ENCODE measurements at regions not wholly inside any gene's neighbourhood (a gene's known extent, or its start where the extent isn't known, plus 50 kb on each side); places are given as distances from the start of the nearest gene placed in this dataset.
"Not testable (repeated sequence)": the region's sequence is repeated elsewhere in the genome, so short reads cannot be mapped to it uniquely, and the experiment has no call there.

DNA sequence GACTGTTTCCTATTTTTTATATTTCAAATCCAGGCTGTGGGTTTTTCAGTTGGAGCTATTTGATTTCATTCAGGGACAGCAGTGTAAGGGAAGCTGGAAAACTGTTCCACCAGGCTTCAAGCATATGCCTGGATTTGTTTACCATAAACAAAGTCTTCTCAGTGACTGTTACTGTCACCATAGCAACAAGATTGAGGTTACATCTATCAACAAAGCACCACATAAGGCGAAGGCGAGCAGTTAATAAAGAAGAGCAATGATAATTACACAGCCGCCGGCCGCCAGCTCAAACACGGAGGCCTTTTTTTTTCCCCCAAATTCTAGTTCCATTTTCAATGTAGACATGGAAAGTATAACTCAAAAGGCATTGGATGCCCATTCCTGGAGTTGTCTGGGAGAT lies 553.7 kb upstream of the SYT4 start:
- Histone ChIP-seq H3K36me3 (ENCODE audit: control insufficient read depth in 5 of 5, insufficient read depth in 5 of 5, low read length in 5 of 5) (no peaks in the 10 kb centered on the region), H3K27me3 (ENCODE audit: control insufficient read depth in 5 of 5, insufficient read depth in 4 of 5, low read length in 5 of 5) (no peaks in the 10 kb centered on the region), H3K9me3 (ENCODE audit: control insufficient read depth in 5 of 5, low read length in 5 of 5) (no peaks in the 10 kb centered on the region), H3K27ac (ENCODE audit: low read depth, low read length) (no peak overlapping the region), H3K9ac (ENCODE audit: low read length in 5 of 5) (no peak overlapping the region), H3K4me1 (ENCODE audit: control insufficient read depth in 5 of 5, insufficient read depth in 5 of 5, low read length in 5 of 5) (no peaks in the 10 kb centered on the region), H3K4me3 (ENCODE audit: low read depth in 1 of 5, low read length in 5 of 5) (no peak overlapping the region)

DNA sequence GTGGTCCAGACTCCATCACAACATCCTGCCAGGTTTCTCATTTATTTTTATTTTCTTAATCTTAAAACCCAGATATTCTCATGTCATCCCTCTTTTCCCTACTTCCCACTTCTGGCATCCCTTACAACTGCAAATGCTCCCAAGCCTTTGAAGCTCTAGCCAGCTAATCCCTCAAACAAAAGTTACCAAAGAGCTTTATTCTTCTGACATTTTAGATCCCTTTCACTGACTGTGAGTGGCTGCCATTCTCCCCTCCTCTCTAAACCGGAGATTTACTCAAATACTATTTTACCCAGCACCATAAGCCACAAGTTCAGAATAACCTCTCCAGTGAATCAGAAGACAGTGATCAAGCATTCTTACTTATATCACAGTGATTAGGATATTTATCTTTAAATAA lies 569.0 kb upstream of the SYT4 start:
- no peak overlapping the region for H3K9ac ChIP-seq (ENCODE audit: low read length in 5 of 5)
- no peaks in the 10 kb centered on the region for H3K9me3 ChIP-seq (ENCODE audit: control insufficient read depth in 5 of 5, low read length in 5 of 5)
- H3K4me1 ChIP-seq (ENCODE audit: control insufficient read depth in 5 of 5, insufficient read depth in 5 of 5, low read length in 5 of 5), result peaks cover 0 to 15% (median 11%) of the 10 kb centered on the region in 5 donors
- H3K27ac ChIP-seq (ENCODE audit: low read depth, low read length), result no peak overlapping the region
- H3K36me3 ChIP-seq (ENCODE audit: control insufficient read depth in 5 of 5, insufficient read depth in 5 of 5, low read length in 5 of 5), result no peaks in the 10 kb centered on the region
- no peaks in the 10 kb centered on the region for H3K27me3 ChIP-seq (ENCODE audit: control insufficient read depth in 5 of 5, insufficient read depth in 4 of 5, low read length in 5 of 5)
- H3K4me3 ChIP-seq (ENCODE audit: low read depth in 1 of 5, low read length in 5 of 5), result no peak overlapping the region

DNA sequence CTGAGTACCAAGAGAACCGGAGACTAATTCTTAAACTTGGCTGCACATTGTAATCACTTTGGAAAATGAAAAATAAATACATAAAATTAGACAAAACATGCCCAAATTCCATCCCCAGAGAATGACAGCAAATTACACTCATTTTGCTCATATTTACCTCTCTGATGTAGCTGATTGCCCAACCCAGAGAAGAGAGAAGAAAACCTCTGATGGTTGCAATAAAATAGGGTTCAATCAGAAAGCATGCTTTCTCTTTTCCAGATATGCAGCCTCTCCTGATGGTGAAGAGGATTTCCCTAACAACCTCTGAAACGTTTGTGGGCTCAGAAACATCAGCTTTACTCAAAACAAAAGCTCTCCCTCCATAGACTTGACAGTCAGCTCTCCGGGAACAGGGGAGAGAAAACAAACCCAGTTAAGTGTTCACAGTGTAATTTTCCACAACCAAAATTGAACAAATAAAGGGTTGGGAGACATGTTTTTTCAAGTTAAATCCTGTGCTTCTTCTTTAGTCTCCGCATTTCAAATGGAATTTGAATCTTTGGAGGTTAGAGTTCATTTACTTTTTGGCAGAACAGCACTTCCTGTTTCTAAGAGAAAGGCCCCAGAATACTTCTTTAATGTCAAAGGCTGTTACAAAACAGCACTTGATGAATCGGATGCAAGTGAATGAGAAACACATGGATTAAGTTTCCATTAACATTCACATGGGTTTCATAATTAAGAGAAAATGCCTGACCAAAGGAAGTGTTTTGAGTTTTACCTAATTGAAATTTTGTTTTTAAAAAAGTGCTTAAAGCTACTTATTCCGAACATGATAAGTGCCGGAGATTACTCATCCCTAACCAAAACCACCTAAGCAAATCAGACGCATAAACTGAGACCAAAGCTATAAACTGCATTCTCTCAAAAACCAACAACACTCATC lies 570.1 kb upstream of the SYT4 start:
- Histone ChIP-seq H3K9ac (ENCODE audit: low read length in 5 of 5) (peak overlapping the region in 1 of 5 donors; percentile 62), H3K36me3 (ENCODE audit: control insufficient read depth in 5 of 5, insufficient read depth in 5 of 5, low read length in 5 of 5) (no peaks in the 10 kb centered on the region), H3K27ac (ENCODE audit: low read depth, low read length) (peak overlapping the region; percentile 73), H3K4me3 (ENCODE audit: low read depth in 1 of 5, low read length in 5 of 5) (peak overlapping the region in 2 of 5 donors; percentile 17 to 50), H3K4me1 (ENCODE audit: control insufficient read depth in 5 of 5, insufficient read depth in 5 of 5, low read length in 5 of 5) (peaks cover 0 to 15% (median 11%) of the 10 kb centered on the region in 5 donors), H3K9me3 (ENCODE audit: control insufficient read depth in 5 of 5, low read length in 5 of 5) (no peaks in the 10 kb centered on the region), H3K27me3 (ENCODE audit: control insufficient read depth in 5 of 5, insufficient read depth in 4 of 5, low read length in 5 of 5) (no peaks in the 10 kb centered on the region)

DNA sequence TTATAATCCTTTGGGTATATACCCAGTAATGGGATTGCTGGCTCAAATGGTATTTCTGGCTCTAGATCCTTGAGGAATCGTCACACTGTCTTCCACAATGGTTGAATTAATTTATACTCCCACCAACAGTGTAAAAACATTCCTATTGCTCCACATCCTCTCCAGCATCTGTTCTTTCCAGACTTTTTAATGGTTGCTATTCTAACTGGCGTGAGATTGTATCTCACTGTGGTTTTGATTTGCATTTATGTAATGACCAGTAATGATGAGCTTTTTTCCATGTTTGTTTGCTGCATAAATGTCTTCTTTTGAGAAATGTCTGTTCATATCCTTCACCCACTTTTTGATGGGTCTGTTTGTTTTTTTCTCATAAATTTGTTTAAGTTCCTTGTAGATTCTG lies 572.5 kb upstream of the SYT4 start:
- not testable (repeated sequence) for H3K27me3 ChIP-seq (ENCODE audit: control insufficient read depth in 5 of 5, insufficient read depth in 4 of 5, low read length in 5 of 5); H3K4me3 ChIP-seq (ENCODE audit: low read depth in 1 of 5, low read length in 5 of 5); H3K9ac ChIP-seq (ENCODE audit: low read length in 5 of 5); H3K36me3 ChIP-seq (ENCODE audit: control insufficient read depth in 5 of 5, insufficient read depth in 5 of 5, low read length in 5 of 5); H3K27ac ChIP-seq (ENCODE audit: low read depth, low read length); H3K9me3 ChIP-seq (ENCODE audit: control insufficient read depth in 5 of 5, low read length in 5 of 5)
- peaks cover 0 to 15% (median 11%) of the 10 kb centered on the region in 5 donors for H3K4me1 ChIP-seq (ENCODE audit: control insufficient read depth in 5 of 5, insufficient read depth in 5 of 5, low read length in 5 of 5)

DNA sequence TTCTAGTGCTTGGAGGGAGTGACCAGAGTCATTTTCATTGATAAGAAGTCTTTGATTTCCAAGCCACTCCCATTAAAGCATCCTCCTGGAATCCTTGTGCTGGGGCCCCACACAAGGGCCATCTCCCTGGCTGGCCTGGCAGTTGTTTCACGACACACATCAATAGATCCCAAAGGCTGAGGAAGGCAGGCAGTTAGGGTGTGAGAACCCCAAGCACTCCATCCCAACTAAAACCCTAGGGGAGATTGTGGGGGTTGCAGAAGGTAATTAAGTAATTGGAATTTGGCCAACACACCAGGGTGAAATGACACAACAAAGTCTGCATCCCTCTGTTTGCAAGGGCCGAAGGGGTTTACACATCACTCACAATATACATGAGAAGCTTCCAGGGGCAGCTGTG lies 578.1 kb upstream of the SYT4 start:
- no peak overlapping the region for H3K4me3 ChIP-seq (ENCODE audit: low read depth in 1 of 5, low read length in 5 of 5)
- H3K9ac ChIP-seq (ENCODE audit: low read length in 5 of 5), result no peak overlapping the region
- H3K27me3 ChIP-seq (ENCODE audit: control insufficient read depth in 5 of 5, insufficient read depth in 4 of 5, low read length in 5 of 5), result no peaks in the 10 kb centered on the region
- H3K36me3 ChIP-seq (ENCODE audit: control insufficient read depth in 5 of 5, insufficient read depth in 5 of 5, low read length in 5 of 5), result no peaks in the 10 kb centered on the region
- no peaks in the 10 kb centered on the region for H3K4me1 ChIP-seq (ENCODE audit: control insufficient read depth in 5 of 5, insufficient read depth in 5 of 5, low read length in 5 of 5)
- no peaks in the 10 kb centered on the region for H3K9me3 ChIP-seq (ENCODE audit: control insufficient read depth in 5 of 5, low read length in 5 of 5)
- H3K27ac ChIP-seq (ENCODE audit: low read depth, low read length), result no peak overlapping the region

DNA sequence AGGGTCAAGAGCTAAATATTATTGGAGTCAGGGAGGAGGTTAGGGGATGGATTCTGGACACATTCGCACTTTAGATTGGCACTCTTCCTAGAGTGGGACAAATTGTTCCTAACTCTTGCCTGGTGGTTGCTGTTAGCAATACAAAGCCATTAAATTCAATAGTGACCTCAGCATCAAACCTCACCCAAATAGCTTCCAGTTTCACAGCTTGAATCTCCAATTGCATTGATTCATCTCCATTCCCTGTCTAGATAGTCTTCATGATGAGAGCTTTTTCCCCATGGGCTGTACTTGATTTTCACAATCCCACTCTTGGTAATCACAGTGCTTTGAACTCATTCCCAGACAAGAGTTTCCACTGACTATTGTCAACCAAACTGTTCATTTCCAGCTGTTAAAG lies 585.9 kb upstream of the SYT4 start:
- Histone ChIP-seq H3K9me3 (ENCODE audit: control insufficient read depth in 5 of 5, low read length in 5 of 5) (no peaks in the 10 kb centered on the region), H3K4me1 (ENCODE audit: control insufficient read depth in 5 of 5, insufficient read depth in 5 of 5, low read length in 5 of 5) (peaks cover 0 to 16% (median 6%) of the 10 kb centered on the region in 5 donors), H3K4me3 (ENCODE audit: low read depth in 1 of 5, low read length in 5 of 5) (no peak overlapping the region), H3K36me3 (ENCODE audit: control insufficient read depth in 5 of 5, insufficient read depth in 5 of 5, low read length in 5 of 5) (no peaks in the 10 kb centered on the region), H3K27me3 (ENCODE audit: control insufficient read depth in 5 of 5, insufficient read depth in 4 of 5, low read length in 5 of 5) (no peaks in the 10 kb centered on the region), H3K9ac (ENCODE audit: low read length in 5 of 5) (no peak overlapping the region), H3K27ac (ENCODE audit: low read depth, low read length) (peak overlapping the region; percentile 5)

DNA sequence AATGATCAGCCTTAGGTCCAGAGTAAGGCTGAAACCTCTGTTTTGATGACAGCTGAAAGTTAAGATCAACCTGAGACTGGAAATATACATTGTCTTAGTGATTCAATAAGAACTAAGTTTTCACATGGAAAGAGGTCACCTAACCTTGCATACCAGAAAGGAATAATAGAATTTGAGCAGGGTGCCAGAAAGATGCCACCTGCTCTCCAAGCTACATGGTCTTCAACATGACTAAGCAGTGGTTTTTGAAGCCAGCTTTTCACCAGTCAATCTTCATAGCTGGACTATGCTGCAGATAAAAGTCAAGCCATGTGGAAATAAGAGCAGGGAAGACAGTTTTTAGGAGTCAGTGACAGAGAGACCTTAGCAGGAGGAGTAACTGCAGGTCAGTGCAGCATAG lies 589.4 kb upstream of the SYT4 start:
- Histone ChIP-seq H3K36me3 (ENCODE audit: control insufficient read depth in 5 of 5, insufficient read depth in 5 of 5, low read length in 5 of 5) (no peaks in the 10 kb centered on the region), H3K4me3 (ENCODE audit: low read depth in 1 of 5, low read length in 5 of 5) (no peak overlapping the region), H3K4me1 (ENCODE audit: control insufficient read depth in 5 of 5, insufficient read depth in 5 of 5, low read length in 5 of 5) (peaks cover 0 to 36% (median 14%) of the 10 kb centered on the region in 5 donors), H3K27ac (ENCODE audit: low read depth, low read length) (no peak overlapping the region), H3K27me3 (ENCODE audit: control insufficient read depth in 5 of 5, insufficient read depth in 4 of 5, low read length in 5 of 5) (no peaks in the 10 kb centered on the region), H3K9me3 (ENCODE audit: control insufficient read depth in 5 of 5, low read length in 5 of 5) (no peaks in the 10 kb centered on the region), H3K9ac (ENCODE audit: low read length in 5 of 5) (no peak overlapping the region)

DNA sequence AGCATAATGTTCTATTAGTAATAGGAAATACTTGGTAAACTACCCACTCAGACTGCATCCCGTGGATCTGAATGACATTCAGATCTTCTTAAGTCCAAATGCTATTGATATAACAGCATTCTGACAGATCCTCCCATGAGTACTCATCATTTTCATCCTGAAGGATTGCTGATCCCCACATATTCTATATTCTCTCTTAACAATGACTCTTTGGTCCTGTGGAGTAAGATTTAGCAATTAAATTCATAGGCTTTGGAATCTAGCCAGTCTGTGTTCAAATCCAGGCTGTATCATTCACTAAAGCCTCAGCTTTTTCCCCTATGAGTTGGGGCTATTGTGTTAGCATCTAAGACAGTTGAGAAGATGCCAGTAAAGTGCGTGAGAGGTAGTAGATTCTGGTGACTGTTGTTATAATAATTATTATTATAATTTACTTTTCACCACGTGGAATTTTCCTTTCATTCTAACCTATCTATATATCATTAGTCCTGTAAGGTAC lies 591.3 kb upstream of the SYT4 start:
- Histone ChIP-seq H3K36me3 (ENCODE audit: control insufficient read depth in 5 of 5, insufficient read depth in 5 of 5, low read length in 5 of 5) (no peaks in the 10 kb centered on the region), H3K27ac (ENCODE audit: low read depth, low read length) (no peak overlapping the region), H3K9me3 (ENCODE audit: control insufficient read depth in 5 of 5, low read length in 5 of 5) (no peaks in the 10 kb centered on the region), H3K27me3 (ENCODE audit: control insufficient read depth in 5 of 5, insufficient read depth in 4 of 5, low read length in 5 of 5) (no peaks in the 10 kb centered on the region), H3K4me1 (ENCODE audit: control insufficient read depth in 5 of 5, insufficient read depth in 5 of 5, low read length in 5 of 5) (peaks cover 0 to 24% (median 7%) of the 10 kb centered on the region in 5 donors), H3K4me3 (ENCODE audit: low read depth in 1 of 5, low read length in 5 of 5) (no peak overlapping the region), H3K9ac (ENCODE audit: low read length in 5 of 5) (no peak overlapping the region)

DNA sequence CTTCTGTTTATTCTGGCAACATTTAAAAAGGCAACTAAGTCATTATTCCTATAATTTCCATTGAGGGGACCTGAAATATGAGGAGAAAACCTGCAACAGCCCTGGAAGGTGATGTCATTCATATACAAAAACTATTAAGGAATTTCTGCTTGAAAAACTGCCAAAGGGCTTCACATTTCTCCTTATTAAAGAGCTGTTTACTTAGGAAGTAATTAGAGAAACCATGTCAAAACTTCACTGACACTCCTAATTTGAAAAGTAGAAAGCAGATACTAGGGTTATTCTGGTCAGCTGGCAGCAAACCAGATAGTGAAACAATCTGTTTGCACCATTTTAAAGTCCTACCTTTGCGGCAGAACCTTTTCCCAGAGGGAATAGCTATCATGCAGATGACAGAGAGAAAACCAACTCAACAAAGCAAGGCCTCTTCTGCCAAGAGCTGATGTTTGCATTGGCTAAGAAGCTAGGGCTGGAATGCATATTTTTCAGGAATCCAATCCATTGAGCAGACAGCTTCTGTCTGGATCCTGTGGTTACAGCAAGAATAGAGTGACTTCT lies 592.2 kb upstream of the SYT4 start:
- Histone ChIP-seq H3K27ac (ENCODE audit: low read depth, low read length) (no peak overlapping the region), H3K4me3 (ENCODE audit: low read depth in 1 of 5, low read length in 5 of 5) (peak overlapping the region in 1 of 5 donors; percentile 7), H3K9me3 (ENCODE audit: control insufficient read depth in 5 of 5, low read length in 5 of 5) (no peaks in the 10 kb centered on the region), H3K27me3 (ENCODE audit: control insufficient read depth in 5 of 5, insufficient read depth in 4 of 5, low read length in 5 of 5) (no peaks in the 10 kb centered on the region), H3K4me1 (ENCODE audit: control insufficient read depth in 5 of 5, insufficient read depth in 5 of 5, low read length in 5 of 5) (peaks cover 0 to 20% (median 7%) of the 10 kb centered on the region in 5 donors), H3K36me3 (ENCODE audit: control insufficient read depth in 5 of 5, insufficient read depth in 5 of 5, low read length in 5 of 5) (no peaks in the 10 kb centered on the region), H3K9ac (ENCODE audit: low read length in 5 of 5) (no peak overlapping the region)

DNA sequence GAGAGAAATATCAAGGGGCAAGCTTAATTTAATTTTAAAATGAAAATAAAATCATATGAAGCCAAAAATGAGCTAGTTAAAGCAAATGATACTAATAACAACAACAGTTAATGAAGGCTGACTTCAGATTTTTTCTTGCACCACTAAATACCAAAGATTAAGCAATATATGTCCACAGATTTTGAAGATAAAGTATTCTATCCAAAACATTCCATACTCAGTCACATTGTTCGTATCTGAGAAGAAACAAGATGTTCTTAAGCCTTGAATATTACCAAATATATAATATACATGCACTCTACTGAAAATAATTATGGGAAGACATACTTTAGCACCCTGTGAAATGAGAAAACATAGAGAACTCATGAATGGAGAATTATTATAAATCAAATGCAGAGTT lies 593.3 kb upstream of the SYT4 start:
- Histone ChIP-seq H3K9me3 (ENCODE audit: control insufficient read depth in 5 of 5, low read length in 5 of 5) (no peaks in the 10 kb centered on the region), H3K27ac (ENCODE audit: low read depth, low read length) (no peak overlapping the region), H3K4me1 (ENCODE audit: control insufficient read depth in 5 of 5, insufficient read depth in 5 of 5, low read length in 5 of 5) (peaks cover 0 to 20% (median 7%) of the 10 kb centered on the region in 5 donors), H3K36me3 (ENCODE audit: control insufficient read depth in 5 of 5, insufficient read depth in 5 of 5, low read length in 5 of 5) (no peaks in the 10 kb centered on the region), H3K4me3 (ENCODE audit: low read depth in 1 of 5, low read length in 5 of 5) (no peak overlapping the region), H3K9ac (ENCODE audit: low read length in 5 of 5) (no peak overlapping the region), H3K27me3 (ENCODE audit: control insufficient read depth in 5 of 5, insufficient read depth in 4 of 5, low read length in 5 of 5) (no peaks in the 10 kb centered on the region)

Data from subcutaneous abdominal adipose tissue (tissue), 5 donors.